MV-4-11 (cell line): ENCODE measurements at regions not wholly inside any gene's neighbourhood (a gene's known extent, or its start where the extent isn't known, plus 50 kb on each side); places are given as distances from the start of the nearest gene placed in this dataset.

Experiments used
- DNase-seq: peaks from one replicate; lab custom pipeline; 2025; lab: John Stamatoyannopoulos, UW

- no peak for DNase-seq
Observed at GRCh38 chr10:128497660-128498377, 371.6 kb upstream of the MKI67 start.

GRCh38 chr10:128498378-128498730, 372.1 kb upstream of the MKI67 start:
- DNase-seq = no peak

DNA sequence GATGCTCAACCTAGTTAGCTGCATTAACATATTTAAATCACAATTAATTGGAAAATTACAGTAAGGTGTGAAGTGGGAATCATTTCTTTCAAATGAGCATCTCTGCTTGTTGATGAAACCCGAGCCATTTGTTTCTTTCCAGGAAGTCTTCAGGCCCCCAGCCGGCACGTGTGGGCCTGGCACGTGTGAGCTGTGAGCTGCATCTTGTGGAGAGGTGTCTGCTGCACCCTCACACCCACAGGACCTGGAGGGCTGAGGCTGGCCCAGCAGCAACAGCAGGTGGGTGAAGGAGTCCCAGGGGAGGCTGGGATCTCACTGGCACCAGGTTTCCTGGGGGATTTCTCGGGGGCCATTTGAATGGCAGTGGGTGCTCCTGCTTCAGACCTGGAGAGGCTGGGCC, 372.5 kb upstream of the MKI67 start:
- no peak for DNase-seq

DNA sequence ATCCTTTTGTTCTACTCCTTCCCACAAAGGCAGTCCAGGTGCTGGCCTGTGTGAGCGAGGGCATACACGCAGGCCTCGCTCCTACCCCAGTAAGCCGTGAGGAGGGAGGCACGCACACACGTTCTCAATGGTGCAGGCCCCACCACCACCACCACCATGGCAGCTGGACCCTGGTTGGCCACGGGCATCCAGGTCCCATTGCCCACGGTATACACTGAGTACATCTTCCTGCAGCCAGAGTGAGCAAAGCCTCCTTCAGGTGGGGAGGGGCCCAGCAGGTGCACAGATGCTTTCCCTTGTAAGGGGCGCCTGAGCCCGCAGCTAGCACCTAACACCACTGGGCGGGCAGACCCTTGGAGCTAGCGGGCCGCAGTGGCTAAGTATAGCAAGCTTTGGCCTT, 373.3 kb upstream of the MKI67 start:
- DNase-seq = no peak

GRCh38 chr10:128499956-128500355, 373.7 kb upstream of the MKI67 start:
- DNase-seq = no peak

- no peak for DNase-seq
Observed at GRCh38 chr10:128500642-128501041, 374.4 kb upstream of the MKI67 start.

GRCh38 chr10:128505346-128505745, 379.1 kb upstream of the MKI67 start:
- no peak for DNase-seq

- no peak for DNase-seq
Observed at GRCh38 chr10:128506423-128506822, 380.2 kb upstream of the MKI67 start.

DNA sequence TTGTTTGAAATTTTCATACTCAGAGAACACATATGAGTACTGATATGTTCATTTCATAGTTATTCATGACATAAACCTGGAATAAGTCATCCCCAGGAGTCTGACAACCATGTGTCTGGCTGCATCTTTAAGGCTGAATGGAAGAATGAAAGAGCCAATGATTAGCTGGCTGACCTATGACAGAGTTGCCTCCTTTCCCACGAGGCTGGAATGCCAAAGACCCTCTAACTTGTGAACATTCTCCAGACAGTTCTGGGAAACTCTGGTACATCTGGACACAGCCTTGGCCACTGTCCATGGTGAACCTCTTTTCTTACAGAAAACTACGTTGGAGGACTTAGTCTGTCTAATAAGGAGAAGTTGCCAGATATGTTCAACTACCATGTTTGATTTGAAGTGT, 380.8 kb upstream of the MKI67 start:
- DNase-seq = no peak

DNA sequence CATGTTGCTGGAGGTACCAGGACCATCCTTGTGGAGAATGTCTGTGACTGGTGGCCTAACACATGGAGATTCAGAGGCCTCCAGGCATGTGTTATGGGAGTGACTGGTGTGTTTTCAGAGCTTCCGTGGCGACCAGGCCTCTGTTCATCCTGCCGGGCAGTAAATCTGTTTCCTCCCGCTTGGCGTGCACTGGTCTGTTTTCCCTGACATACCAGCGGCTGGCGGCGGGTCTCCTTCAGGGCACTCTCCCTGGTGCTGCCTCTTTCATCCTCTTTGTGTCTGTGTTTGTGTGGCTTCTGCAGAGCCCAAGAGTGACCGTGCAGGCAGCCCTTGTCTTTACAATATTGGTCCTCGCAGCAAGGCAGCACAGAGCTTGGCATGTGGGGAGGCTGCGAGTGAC, 385.1 kb upstream of the MKI67 start:
- no peak for DNase-seq

GRCh38 chr10:128512767-128513166, 386.5 kb upstream of the MKI67 start:
- DNase-seq = no peak

- DNase-seq = no peak
Observed at GRCh38 chr10:128514536-128514935, 388.3 kb upstream of the MKI67 start.

DNA sequence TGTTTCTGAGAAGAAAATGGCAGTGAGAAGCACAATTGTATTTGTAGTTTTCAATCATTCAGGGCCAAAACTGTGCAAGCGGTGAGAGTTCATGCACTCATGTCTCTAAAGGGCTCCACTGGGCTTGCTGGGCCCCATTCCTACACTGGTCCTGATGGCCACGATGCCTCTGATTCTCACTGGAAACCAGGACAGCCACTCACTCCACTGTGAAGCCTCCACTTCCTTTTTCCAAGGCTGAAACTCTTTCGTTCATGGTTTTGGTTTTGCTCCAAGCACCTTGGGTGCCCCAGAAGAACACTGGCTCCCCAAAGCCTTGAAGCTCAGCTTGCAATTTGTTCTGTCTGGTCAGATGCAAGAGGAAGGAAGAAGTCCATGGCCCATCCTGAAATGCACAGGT, 390.0 kb upstream of the MKI67 start:
- DNase-seq = no peak

DNA sequence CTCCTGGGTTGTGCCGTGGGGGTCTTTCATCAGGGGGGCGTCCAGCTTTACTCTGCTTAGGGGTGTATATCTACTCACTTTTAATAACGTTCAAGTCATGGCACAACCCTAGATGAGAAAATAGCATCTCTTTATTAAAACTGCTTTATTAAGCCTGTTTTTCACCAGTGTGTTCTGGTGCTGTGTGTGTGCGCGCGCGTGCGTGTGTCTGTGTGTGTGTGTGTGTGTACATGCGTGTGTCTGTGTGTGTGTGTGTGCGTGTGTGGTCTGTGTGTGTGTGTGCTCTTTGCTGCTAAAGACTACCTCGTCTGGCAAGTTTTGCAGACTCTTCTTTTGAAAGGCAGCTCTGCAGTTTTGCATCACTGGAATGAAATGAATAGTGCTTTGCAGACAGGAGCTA, 390.9 kb upstream of the MKI67 start:
- no peak for DNase-seq

DNA sequence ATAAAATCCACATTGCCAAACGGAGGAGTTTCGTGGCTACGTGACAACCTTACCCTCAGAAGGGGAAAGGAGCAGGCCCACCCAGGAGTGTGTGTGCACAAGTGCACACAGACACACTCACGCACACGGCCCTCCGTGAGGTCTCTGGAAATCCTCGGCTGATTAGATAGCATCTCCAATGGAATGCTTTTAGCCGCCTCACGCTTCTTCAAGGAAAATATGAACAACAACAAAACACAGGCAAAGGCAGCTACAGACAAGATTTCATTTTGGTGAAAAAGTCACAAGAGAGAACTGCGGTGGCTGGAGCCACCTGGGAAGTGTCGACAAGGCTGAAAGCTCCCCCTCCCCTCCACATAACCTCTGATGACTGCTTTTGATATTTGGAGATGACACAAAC, 391.8 kb upstream of the MKI67 start:
- DNase-seq = no peak

- no peak for DNase-seq
Observed at GRCh38 chr10:128519581-128519980, 393.4 kb upstream of the MKI67 start.

DNA sequence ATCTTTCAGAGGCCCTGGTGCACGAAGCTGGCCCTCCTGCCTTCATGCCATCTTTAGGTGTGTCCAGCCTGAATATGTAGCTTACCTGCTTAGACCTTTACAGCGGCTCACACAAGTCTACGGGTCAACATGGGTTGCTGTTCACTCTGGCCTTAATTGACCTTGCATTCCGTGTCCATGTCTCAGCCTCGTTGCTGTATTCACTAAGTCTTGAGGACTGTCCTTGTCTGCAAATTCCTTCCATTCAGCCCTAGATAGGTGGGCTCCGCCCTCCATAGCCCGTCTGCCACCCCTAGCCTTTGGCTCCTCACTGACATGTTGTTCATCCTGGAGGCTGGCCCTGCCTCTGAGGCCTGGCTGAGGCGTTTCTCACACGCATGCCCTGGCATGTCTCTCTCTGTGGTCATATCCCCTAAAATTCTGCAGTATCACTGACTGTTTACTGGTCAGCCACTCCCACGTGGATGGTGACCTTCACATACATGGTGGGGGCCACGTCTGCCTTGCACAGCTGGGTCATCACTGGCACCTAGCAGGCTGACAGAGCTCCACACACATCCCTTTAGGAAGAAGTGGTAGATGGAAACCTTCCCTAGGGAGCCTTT, 394.1 kb upstream of the MKI67 start:
- no peak for DNase-seq

- DNase-seq = peak; percentile 83
Observed at GRCh38 chr10:128522551-128523308, 396.5 kb upstream of the MKI67 start.

DNA sequence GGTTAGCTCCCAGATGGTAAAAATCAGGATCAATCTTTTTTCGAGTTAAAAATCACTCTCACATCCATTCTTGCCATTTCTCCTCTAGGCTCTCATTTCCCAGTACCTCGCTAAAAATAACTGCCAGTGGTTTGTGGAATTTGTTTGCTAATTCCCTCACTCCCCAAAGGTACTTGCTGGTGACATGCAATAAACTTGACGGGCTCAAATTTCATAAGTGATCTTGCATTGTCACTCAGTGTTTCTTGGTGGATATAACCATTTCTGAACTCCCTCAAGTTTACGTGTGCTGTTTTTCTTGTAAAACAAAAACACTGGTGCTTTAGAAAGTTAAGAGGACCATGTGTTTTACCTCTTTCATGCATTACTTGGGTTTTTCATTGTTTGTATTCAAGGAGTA, 399.2 kb upstream of the MKI67 start:
- DNase-seq = no peak

DNA sequence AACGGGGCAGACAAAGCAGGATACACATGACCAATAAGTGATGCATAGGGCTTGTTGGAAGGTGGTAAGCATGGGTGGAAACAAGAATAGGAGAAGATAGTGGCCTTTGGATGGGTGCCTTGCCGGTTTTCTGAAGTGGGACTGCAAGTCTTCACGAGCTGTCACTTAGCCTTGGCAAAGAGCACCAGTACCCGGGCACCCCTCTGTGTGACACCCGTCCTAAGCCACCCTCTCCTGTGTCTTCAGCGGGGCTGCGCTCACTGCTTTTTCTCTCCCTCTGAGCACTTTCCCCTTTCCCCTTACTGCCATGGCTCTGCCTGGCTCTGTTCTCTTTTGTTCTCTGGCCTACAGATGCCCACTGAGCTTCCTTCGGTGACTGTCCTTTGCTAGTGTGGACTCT, 399.7 kb upstream of the MKI67 start:
- DNase-seq = no peak

DNA sequence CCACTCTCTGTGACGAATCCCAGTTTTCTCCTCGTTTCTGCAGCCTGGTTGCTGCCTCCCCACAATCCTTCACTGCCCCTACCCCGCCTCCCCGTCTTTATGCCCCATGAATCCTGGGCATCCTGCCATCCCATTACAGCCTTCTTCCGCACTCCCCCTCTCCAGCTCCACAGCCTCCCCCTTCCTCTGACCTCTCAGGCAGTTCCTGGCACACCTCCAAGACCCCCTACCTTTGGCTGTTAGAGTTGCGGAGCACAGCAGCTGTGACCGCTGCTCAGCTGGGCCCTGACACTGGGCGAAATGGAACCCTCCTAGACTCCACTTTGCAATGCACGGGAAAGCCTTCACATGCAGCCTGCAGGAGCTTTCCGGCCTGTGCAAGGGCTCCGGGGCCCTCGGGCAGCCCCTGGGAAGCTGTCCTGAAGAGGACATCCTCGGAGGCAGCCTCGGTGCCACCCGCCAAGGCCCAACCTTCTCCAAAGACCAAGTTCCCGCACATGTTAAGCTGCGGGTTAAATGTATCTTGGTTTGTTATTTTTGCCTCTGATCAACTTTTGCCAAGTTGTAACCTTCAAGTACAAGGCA, 400.7 kb upstream of the MKI67 start:
- no peak for DNase-seq

GRCh38 chr10:128527711-128528110, 401.5 kb upstream of the MKI67 start:
- DNase-seq = no peak

GRCh38 chr10:128528167-128528566, 401.9 kb upstream of the MKI67 start:
- no peak for DNase-seq
